ENCODE measurements at regions not wholly inside any gene's neighbourhood (a gene's known extent, or its start where the extent isn't known, plus 50 kb on each side); places are given as distances from the start of the nearest gene placed in this dataset.

DNA sequence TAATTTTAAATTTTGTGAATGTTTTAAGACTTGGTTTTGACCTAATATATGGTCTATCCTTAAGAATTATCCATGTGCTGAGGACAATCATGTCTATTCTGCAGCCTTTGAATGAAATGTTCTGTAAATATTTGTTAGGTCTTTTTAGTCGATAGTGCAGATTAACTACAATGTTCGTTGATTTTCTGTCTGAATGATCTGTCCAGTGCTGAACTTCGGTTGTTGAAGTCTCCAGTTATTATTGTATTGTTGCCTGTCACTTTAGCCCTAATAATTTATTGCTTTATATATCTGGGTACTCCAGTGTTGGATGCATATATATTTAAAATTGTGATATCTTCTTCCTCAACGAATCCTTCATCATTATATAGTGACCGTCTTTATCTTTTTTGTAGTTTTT is 218.3 kb upstream of the ZC4H2 start (continued):
- TF ChIP-seq, protein P1, sequence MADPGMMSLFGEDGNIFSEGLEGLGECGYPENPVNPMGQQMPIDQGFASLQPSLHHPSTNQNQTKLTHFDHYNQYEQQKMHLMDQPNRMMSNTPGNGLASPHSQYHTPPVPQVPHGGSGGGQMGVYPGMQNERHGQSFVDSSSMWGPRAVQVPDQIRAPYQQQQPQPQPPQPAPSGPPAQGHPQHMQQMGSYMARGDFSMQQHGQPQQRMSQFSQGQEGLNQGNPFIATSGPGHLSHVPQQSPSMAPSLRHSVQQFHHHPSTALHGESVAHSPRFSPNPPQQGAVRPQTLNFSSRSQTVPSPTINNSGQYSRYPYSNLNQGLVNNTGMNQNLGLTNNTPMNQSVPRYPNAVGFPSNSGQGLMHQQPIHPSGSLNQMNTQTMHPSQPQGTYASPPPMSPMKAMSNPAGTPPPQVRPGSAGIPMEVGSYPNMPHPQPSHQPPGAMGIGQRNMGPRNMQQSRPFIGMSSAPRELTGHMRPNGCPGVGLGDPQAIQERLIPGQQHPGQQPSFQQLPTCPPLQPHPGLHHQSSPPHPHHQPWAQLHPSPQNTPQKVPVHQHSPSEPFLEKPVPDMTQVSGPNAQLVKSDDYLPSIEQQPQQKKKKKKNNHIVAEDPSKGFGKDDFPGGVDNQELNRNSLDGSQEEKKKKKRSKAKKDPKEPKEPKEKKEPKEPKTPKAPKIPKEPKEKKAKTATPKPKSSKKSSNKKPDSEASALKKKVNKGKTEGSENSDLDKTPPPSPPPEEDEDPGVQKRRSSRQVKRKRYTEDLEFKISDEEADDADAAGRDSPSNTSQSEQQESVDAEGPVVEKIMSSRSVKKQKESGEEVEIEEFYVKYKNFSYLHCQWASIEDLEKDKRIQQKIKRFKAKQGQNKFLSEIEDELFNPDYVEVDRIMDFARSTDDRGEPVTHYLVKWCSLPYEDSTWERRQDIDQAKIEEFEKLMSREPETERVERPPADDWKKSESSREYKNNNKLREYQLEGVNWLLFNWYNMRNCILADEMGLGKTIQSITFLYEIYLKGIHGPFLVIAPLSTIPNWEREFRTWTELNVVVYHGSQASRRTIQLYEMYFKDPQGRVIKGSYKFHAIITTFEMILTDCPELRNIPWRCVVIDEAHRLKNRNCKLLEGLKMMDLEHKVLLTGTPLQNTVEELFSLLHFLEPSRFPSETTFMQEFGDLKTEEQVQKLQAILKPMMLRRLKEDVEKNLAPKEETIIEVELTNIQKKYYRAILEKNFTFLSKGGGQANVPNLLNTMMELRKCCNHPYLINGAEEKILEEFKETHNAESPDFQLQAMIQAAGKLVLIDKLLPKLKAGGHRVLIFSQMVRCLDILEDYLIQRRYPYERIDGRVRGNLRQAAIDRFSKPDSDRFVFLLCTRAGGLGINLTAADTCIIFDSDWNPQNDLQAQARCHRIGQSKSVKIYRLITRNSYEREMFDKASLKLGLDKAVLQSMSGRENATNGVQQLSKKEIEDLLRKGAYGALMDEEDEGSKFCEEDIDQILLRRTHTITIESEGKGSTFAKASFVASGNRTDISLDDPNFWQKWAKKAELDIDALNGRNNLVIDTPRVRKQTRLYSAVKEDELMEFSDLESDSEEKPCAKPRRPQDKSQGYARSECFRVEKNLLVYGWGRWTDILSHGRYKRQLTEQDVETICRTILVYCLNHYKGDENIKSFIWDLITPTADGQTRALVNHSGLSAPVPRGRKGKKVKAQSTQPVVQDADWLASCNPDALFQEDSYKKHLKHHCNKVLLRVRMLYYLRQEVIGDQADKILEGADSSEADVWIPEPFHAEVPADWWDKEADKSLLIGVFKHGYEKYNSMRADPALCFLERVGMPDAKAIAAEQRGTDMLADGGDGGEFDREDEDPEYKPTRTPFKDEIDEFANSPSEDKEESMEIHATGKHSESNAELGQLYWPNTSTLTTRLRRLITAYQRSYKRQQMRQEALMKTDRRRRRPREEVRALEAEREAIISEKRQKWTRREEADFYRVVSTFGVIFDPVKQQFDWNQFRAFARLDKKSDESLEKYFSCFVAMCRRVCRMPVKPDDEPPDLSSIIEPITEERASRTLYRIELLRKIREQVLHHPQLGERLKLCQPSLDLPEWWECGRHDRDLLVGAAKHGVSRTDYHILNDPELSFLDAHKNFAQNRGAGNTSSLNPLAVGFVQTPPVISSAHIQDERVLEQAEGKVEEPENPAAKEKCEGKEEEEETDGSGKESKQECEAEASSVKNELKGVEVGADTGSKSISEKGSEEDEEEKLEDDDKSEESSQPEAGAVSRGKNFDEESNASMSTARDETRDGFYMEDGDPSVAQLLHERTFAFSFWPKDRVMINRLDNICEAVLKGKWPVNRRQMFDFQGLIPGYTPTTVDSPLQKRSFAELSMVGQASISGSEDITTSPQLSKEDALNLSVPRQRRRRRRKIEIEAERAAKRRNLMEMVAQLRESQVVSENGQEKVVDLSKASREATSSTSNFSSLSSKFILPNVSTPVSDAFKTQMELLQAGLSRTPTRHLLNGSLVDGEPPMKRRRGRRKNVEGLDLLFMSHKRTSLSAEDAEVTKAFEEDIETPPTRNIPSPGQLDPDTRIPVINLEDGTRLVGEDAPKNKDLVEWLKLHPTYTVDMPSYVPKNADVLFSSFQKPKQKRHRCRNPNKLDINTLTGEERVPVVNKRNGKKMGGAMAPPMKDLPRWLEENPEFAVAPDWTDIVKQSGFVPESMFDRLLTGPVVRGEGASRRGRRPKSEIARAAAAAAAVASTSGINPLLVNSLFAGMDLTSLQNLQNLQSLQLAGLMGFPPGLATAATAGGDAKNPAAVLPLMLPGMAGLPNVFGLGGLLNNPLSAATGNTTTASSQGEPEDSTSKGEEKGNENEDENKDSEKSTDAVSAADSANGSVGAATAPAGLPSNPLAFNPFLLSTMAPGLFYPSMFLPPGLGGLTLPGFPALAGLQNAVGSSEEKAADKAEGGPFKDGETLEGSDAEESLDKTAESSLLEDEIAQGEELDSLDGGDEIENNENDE (IDR thresholded peaks at IDR 0.05; ENCODE audit: insufficient replicate concordance, low read length) = no peak
- TF ChIP-seq CREB1 (IDR thresholded peaks at IDR 0.05) (no peak), EP300 (IDR thresholded peaks at IDR 0.05; ENCODE audit: borderline replicate concordance in 1 of 2, low read depth in 2 of 2, low read length in 2 of 2) (no peak), CBX5 (IDR thresholded peaks at IDR 0.05; ENCODE audit: low read depth, low read length) (no peak), KDM1A (IDR thresholded peaks at IDR 0.05; ENCODE audit: borderline replicate concordance, low read length) (no peak), TBP (IDR thresholded peaks at IDR 0.05; ENCODE audit: low read depth, low read length) (no peak), CHD2 (IDR thresholded peaks at IDR 0.05; ENCODE audit: low read length) (no peak), CBX8 (IDR thresholded peaks at IDR 0.05; ENCODE audit: borderline replicate concordance, low read depth, low read length) (no peak), EZH2 (IDR thresholded peaks at IDR 0.05; ENCODE audit: low read depth, low read length, severe bottlenecking) (no peak), HDAC6 (IDR thresholded peaks at IDR 0.05; ENCODE audit: low read depth, low read length) (no peak), GABPA (IDR thresholded peaks at IDR 0.05; ENCODE audit: borderline replicate concordance, insufficient read depth, low read length) (no peak)
- TF ChIP-seq, protein P2, sequence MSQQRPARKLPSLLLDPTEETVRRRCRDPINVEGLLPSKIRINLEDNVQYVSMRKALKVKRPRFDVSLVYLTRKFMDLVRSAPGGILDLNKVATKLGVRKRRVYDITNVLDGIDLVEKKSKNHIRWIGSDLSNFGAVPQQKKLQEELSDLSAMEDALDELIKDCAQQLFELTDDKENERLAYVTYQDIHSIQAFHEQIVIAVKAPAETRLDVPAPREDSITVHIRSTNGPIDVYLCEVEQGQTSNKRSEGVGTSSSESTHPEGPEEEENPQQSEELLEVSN (IDR thresholded peaks at IDR 0.05) = no peak
